NCI-H82 treated with DMSO at 0.1 percent for 48 hours (cell line): ENCODE measurements at regions not wholly inside any gene's neighbourhood (a gene's known extent, or its start where the extent isn't known, plus 50 kb on each side); places are given as distances from the start of the nearest gene placed in this dataset.

Experiments
- DNase-seq: peaks from one replicate; lab custom pipeline; 2025; ENCODE audit not compliant: unreplicated experiment; lab: John Stamatoyannopoulos, UW

DNA sequence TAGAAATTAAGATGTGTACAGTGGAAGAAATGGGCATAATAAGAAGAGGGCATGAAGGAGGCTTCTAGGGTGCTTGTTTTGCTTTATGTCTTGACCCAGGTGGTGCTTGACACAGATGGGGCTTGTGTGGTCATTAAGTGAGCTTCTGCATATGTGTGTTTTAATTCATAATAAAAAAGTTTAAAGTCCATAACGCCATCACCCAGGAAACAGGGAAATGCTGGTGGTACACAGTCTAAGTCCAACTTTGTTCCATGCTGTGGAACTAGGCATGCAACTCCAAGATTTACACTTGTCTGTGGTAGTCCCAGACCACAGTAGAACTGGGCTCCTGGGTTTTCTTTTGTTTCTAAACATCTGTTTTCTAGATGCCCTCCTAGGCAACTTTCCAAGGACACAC is 511.9 kb downstream of the MID1IP1 start:
- DNase-seq = no peak

DNA sequence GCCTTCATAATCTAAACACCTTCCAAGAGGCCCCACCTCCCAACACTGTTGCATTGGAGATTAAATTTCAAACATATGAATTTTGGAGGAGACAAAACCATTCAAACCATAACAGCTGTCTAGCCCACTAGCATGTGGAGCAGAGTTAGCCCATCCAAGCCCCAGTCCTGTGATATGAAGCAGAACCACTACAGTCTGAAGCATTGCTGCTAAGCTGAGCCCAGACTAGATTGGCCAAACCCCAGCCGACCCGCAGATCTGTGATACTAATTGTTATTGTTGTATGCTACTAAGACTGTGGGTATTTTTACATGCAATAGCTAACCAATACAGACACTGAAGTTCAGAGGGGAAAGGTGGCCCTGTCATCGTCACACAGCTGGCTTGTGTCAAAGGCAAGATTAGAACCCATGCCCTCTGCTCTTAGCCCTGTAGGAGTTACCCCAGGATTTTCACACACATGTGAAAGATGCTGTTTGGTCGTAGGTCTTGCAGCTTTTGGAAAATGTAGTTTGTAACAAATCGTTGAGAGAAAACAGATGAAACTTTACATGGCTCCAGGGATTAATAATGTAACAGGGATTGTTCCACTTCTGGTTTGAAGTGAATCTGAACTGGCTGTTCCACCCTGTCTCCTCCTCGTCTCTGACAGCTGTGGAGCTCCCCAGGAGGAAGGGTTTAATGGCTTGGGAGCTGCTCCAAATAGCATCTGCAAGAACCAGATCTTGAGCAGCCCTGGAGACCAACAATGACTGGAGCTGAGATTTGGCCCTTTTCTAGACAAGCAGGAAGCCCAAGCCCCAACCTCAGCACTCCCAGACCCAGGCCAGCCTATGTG is 517.5 kb downstream of the MID1IP1 start:
- no peak for DNase-seq

DNA sequence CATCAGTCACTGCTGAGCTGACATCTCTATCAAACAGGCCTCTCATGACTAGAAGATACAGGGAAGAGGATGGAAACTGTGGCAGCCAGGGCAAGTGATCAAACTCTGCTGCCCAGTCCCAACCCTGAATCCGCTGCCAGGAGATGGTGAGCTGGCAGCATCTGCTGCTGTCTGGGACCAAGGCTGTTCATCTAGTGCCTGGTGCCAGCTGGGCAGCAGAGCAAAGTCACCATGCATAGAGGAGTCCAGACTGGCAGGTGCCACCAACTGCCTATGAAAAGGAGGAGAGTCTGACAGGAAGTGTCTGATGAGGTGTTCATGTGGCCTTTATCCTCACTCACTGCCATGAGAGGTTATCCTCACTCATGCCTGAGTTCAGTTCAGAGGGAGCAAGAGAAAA is 518.9 kb downstream of the MID1IP1 start:
- DNase-seq = no peak

DNA sequence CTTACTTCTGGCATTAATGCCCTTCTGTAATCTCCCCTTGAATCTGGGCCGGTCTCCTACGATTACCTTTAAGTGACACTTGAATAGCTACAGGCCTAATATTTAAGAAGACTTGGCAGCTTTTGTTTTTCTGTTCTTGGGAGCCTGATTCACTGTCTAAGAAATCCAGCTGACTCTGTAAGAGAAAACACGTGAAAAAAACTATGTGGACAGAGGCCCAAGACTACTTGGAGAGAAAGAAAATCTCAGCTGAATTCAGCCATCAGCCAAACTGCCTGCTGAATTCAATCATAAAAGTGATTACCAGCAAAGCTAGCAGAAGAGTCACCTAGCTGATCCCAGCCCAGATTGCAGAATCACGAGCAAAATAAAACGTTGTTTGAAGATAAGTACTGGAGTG is 521.2 kb downstream of the MID1IP1 start:
- DNase-seq = no peak

DNA sequence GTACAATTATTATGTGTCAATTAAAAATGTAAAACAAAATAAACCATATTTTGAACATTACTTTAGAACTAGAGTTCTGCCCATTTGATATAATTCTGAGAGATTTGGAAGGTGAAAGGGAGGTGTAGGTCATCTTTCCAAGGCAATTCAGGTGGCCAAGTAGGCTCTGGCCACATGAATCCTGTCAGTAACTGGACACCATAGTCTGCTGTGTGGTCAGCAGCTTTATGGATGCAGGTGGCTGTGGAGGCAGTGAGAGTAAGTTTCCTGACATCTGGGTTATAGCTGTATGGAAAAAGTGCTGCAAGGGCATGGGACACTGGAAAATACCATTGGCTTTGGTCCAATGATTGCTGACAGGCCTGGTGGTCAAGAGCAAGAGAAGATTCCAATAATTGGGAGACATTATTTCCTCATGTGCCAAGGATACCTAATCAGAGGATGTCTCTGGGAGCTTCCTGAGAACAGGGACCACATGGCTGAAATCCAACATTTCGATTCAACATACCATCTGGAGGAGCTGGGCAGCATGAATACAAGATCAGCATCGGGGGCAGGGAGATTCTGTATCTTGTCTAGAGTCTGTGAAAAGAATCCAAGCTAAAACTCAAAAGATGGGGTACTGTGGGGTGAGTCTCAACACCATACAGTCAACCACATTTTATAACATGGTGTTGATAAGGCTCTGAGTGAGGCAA is 523.1 kb downstream of the MID1IP1 start:
- DNase-seq = no peak

DNA sequence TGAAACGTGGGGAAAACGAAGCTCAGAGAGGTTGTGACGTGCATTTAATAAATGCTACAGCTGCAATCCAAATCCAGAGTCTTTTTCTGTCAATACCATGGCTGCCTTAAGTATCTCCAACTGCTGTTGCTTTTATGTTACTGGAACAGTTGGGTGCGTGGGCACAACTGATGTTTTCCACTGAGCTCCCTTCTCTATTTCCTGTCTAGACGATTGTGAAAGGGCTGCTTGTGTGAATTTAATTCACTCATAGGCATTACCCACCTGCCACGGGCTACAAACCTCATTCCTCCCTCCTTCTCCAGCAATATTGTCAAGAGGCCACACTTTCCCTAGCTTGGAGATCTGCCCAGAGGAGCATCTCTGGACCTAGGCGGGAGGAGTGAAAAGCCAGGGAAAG is 526.0 kb downstream of the MID1IP1 start:
- no peak for DNase-seq

DNA sequence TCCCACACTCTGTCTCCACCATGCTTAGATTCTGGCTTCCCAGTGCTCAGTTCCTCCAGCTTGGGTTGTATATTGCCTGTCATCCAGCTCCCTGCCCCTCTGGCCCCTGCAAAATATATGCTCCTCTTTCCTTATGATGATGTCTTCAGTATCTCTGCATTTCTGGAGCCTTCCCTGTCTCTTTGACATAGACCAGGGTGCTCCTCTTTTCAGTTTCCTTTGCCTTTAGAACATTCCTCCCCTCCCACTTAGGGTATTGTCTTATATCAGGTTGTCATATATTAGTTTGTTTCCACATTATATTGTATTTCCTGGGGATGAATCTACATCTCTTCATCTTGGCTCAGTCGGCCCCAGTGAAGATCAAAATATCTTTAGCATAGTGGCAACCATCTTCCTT is 526.4 kb downstream of the MID1IP1 start:
- no peak for DNase-seq

DNA sequence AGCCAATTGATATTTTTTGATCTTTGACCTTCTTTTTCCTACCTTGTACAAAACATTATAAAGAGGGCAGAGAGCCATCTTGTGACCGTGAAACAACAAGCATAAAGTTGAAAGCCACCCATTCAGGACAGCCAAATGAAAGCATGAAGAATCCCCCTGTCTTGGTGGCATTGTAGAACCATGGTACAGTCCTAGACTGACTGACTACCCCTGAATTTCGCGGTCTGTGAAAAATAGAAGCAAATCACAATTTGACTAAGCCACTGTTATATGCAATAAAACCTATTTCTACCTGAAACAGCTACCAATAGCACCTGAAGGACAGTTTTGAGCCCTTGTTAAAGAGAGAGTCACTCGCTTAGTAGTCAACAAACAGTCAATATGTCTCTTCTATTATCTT is 527.4 kb downstream of the MID1IP1 start:
- DNase-seq = no peak

DNA sequence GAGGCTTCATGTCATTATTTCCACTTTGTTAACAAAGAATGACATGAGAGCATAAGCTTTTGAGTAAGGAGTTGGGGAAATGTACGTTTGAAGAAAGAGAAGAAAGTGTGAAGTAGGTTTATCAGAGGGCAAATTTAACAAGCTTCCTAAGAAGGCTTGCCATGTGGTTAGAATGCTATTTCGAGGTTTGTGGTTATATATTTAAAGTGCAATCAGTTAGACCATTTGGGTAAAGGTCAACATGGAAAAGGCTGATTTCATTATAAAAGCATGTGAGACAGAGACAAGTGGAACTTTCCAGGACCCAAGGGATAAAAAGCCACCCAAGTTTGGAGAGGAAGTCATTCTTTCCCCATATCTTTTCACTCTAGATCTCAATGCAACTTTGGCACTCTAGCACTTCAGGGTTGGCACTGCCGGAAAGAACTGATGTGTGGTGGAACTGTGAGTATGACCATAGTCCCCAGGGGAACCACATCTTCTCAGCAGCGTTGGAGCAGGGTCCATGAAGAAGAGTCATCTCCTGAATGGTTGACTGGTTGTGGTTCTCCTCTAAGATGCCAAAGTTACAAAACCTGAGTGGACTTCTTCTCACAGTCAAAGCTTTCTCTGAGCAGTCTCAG is 529.9 kb downstream of the MID1IP1 start:
- DNase-seq = no peak

DNA sequence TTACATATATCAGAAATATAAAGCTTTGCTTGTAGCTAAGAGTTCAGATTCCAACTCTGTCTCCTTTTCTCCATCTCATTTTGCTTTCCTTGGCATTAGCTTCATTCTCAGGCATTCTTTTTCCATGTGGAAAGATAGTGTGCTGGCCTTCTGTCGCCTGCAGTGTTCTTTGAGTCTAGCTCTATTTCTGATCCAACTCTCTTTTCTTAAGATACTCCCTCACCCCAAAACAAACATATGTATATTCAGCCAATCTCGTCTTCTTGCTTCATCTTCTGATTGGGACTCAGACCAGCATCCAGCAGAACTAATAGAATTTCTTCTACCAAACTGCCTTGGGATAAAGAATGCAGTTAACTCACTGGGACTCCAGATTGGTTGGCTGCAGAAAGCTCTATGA is 532.2 kb downstream of the MID1IP1 start:
- no peak for DNase-seq

DNA sequence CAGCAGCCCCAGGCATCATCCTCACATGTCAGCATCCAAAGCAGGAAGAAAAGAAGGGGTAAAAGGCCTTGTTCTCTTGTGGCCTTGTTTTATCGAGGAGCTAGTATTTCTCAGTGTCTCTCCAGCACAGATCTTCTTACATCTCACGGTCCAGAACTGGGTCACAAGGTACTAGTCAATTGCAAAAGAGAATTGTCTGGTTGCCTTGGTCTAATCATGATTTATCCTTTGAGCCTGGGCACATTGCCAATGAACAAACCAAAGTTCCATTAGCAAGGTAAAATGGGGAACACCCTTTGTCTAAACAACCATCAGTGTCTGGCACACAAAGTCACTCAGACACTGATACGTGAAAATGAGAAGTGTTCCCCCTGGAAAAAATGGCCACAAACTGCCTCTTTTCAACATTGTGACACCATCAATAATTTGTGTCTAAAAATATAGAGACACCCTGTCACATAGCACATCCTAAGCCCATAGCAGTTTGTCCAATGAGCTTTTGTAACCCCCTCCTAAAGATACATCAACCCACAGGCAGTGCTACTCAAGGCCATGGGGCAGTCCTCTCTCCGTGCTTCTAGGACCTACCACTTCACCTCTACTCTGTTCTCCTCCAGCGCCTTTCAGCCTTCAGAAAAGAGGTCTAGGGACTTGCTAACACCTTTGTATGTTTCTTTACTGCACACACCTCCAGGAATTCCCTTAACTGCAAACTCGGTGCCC is 534.4 kb downstream of the MID1IP1 start:
- DNase-seq = no peak

DNA sequence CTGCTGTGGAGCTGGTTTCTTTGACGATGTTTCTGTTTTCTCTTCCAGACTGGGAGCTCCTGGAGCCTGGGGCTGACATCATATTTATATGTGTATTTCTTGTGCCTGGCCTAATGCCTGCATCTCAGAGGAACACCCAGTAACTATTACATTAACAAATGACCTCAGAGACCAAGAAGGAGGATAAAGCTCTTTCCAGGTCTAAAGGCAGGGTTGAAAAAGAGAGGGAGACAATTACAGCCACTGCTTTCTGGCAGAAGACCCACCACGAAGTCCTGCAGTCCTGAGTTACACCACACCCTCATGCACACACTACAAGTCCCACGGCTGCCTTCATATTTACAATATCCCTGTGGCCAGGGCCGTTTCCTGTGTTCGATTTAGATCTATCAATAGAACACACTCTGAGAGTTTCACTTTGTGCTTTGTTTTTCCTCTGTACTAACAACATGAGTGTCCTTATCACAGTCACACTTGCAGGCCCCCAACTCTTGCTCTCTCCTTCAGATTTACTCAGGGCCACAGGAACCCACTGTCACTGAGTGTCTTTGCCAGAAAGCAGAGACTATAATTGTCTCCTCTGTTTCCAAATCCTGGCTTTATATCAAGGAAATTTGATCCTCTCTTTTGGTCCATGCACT is 535.5 kb downstream of the MID1IP1 start:
- DNase-seq = no peak

DNA sequence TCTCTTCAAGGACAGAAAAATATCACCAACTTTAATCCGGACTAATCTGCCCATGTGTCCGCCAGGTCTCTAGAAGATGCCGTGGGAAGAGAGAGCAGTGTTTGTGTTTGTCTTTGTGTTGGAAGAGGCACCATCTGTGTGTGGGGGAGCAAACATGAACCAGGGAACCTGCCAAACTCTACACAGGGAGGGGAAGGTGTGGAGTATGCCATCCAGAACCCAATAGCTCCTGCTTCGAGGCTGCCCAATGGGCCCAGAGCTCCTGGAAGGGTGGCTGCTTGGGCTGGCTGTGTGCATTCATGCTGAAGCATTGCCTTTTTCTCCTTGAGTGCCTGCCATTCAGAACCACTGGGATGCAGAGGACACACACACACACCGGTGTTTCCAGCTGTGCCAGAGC is 536.2 kb downstream of the MID1IP1 start:
- DNase-seq = peak; percentile 32

DNA sequence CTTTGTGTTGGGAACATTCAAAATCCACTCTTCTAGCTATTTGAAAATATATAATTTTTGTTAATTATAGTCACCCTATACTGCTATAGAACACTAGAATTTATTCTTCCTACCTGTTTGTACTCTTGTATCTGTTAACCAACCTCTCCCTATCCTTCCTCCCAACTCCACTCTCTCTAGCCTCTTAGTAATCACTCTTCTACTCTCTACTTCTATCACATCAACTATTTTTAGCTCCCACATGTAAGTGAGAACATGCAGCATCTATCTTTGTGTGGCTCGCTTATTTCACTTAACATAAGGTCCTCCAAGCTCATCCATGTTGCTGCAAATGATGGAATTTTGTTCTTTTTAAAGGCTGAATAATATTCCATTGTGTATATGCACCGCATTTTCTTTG is 537.3 kb downstream of the MID1IP1 start:
- DNase-seq = no peak

DNA sequence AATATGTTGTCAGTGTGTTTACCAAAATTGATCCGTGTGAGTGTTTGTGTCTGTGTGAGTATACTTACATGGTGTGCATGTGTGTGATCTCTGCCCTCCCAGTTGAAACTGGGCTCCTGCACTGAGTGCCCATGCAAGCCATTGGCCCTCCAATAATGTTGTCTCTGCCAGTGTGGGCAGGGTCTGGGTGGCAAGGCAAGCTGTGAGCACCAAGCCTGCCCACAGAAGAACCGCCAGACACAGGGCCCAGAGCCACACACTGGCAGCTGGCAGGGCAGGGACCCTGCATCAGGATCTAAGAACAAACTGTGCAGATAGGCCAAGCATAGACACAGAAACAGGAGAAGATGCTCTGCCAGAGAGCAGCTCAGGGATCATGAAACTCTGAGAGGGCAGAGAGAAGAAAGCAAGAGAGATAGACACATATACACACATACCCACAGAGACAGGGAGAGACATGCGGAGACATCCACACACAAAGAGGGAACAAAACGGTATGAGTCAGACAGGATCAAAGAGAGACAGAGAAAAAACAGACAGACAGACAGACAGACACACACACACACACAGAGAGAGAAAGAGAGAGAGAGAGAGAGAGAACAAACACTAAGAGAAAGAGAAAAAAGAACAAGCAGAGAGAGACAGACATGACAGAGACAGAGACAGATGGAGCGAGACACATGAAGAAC is 555.0 kb downstream of the MID1IP1 start:
- DNase-seq = no peak

DNA sequence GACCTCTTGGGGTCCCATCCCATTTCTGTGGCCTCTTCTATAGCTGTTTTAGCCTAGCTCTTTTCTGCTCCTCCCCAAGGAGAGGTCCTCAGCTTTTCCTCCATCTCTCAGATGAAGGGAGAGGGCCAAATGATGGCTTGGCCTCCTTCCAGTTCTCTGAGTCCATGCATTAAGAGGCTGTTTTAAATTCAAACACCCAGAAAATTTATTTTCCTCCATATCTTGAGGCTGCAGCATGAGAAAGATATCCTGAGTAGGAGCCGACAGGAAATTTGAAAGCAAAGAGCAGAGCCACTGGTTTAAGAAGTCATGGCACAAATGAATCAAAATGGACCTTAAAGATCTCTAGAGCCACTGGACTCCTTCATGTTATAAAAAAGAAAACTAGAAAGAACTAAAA is 558.8 kb downstream of the MID1IP1 start:
- no peak for DNase-seq

DNA sequence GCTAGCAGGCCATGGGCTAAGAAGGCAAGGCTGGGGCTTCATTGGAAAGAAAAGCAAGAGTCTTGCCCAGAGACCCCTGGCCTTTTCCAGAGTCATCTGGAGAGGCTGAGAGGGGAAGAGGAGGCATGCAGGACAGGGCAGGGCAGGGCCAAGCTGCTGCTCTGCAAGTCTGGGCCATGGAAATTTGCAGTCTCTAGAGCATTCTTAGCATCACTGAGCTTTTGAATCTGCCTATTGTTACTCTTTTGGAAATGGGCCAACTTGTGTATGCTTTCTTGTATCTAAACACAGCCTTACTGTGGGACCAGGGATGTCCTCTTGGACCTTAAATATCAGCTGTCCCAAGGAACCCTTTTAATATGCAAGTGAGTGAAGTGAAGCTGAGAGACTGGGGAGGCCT is 560.5 kb downstream of the MID1IP1 start:
- no peak for DNase-seq

DNA sequence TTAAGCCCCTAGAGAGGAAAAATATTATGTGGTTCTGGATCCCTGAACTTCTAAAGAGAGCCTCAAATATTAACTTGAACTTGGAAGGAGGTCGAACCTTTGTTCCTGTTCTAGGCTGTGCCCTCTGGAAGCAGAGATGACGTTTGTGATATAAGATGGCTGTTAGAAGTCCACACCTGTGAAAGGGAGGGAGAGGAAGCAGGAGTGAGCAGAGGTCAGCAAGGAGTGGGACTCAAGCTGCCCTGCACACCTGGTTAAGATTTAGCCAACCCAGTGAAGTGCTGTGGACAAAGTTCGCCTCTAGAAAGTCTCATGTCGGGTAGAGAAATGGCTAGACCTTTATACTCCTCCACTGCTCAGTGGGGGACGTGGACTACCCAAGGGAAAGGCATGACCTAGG is 566.2 kb downstream of the MID1IP1 start:
- no peak for DNase-seq

DNA sequence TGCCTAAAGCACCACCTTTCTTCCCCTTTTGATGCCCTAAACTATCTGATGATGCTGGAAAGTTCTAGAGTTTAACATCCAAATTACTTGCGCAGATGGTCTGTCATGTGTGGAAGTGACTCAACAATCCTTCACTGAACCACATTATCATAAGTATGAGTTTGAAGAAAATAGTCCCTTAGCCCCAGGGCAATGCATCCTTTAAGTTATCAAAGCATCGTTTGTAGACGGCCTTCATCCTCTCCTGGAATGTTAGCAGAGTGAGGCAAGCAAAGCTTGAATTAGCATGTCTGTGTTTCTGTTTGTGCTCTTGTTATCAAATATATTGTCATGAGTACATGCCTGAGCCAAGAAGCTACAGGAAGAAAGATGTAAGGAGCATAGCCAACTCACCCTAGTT is 570.9 kb downstream of the MID1IP1 start:
- DNase-seq = no peak

DNA sequence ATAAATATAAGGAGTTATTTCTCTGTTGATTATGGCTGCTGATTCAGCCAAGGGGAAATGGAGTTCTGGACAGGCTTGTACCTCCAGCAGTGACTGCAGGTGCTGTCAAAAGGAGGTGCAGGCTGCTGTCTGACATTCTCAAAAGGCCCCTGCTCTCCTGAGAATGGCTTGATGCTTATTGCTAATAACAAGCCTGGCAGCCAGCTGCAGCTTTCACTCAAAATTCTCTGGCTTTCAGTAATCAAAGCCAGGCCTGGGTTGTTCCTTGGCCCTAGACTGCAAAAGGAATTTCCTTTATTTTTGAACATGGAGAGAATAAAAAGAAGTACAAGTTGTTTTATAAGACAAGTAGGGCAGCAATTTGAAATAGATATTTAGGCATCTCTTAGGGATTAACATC is 575.9 kb downstream of the MID1IP1 start:
- no peak for DNase-seq

DNA sequence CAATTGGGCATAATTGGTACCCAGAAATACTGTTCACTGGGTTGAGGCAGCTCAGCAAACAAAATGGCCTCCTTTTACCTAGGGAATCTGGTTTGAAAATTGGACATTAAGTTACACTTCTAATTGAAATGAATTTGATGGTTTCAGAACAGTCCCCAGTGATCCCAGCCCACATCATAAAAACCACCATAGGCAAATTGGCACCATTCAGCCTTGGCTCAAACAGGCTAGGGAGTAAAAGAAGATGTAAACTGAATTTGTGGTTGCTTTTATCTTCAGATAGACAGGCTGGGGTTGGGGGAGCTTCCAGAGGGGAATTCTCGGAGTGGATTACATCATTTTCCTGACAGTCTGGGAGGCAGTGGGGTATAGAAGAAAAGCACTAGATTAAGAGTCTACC is 576.5 kb downstream of the MID1IP1 start:
- no peak for DNase-seq
